ENCODE measurements at regions not wholly inside any gene's neighbourhood (a gene's known extent, or its start where the extent isn't known, plus 50 kb on each side); places are given as distances from the start of the nearest gene placed in this dataset.

- DNase-seq, result no peak
- H3K27ac Mint-ChIP-seq, result no peak overlapping the region
- Histone ChIP-seq H2BK15ac (ENCODE audit: low read depth, low read length) (no peak overlapping the region), H4K91ac (ENCODE audit: insufficient read length, low read depth, low read length) (no peak overlapping the region), H3K23ac (ENCODE audit: insufficient read length, low read depth, low read length) (no peak overlapping the region), H3K27me3 (ENCODE audit: insufficient read depth, low read length) (no peaks in the 10 kb centered on the region), H4K20me1 (ENCODE audit: control insufficient read depth, insufficient read depth, insufficient read length) (no peaks in the 10 kb centered on the region), H3K79me1 (ENCODE audit: insufficient read depth, low read depth, low read length, poor library complexity, severe bottlenecking) (no peaks in the 10 kb centered on the region), H2AFZ (ENCODE audit: low read length) (peak overlapping the region; percentile 59), H3K9me3 (ENCODE audit: control insufficient read depth, low read depth, low read length) (no peaks in the 10 kb centered on the region), H2BK120ac (ENCODE audit: low read depth, low read length, poor library complexity, severe bottlenecking) (peak overlapping the region; percentile 57), H4K5ac (ENCODE audit: insufficient read length, low read depth, low read length) (no peak overlapping the region), H3K27ac (ENCODE audit: insufficient read length, low read depth, low read length) (no peak overlapping the region), H3K14ac (ENCODE audit: insufficient read depth, low read length) (no peak overlapping the region), H3T11ph (ENCODE audit: low read length) (no peak overlapping the region), H3K4me1 (ENCODE audit: insufficient read depth, low read length) (no peaks in the 10 kb centered on the region; the same call in 1 of the 2 replicates), H2BK12ac (ENCODE audit: insufficient read length, low read depth, low read length) (no peak overlapping the region), H3K4ac (ENCODE audit: low read depth, low read length) (no peak overlapping the region), H3K4me2 (ENCODE audit: insufficient read depth, insufficient read length, low read length) (no peak overlapping the region), H3K56ac (ENCODE audit: insufficient read length, low read depth, low read length) (no peak overlapping the region), H2AK5ac (ENCODE audit: insufficient read length, low read length) (no peak overlapping the region), H2BK5ac (ENCODE audit: insufficient read length, low read length) (no peak overlapping the region), H3K18ac (ENCODE audit: insufficient read length, low read depth, low read length) (no peak overlapping the region), H4K8ac (replicated peaks; ENCODE audit: insufficient read length, low read depth, low read length) (no peak overlapping the region), H3K23me2 (ENCODE audit: insufficient read length, low read depth, low read length, poor library complexity, severe bottlenecking) (no peaks in the 10 kb centered on the region), H2BK20ac (ENCODE audit: low read depth, low read length, poor library complexity, severe bottlenecking) (no peak overlapping the region), H3K79me2 (ENCODE audit: insufficient read depth, low read length) (no peaks in the 10 kb centered on the region), H3K9ac (ENCODE audit: extremely low read depth, insufficient read length, low read length) (no peak overlapping the region)
- WGBS (ENCODE audit: extremely low coverage, insufficient read length, low lambda C conversion rate), result no CpG with 5 or more reads among the region's 5 CpGs
- no peak for TF ChIP-seq CTCF (conservative IDR thresholded peaks at IDR 0.05)
- H3K4me3 Mint-ChIP-seq, result no peak overlapping the region
- no peaks in the 10 kb centered on the region for H3K27me3 Mint-ChIP-seq (ENCODE audit: low read depth)
- H3K4me1 Mint-ChIP-seq, result peaks cover 18 to 19% of the 10 kb centered on the region in 2 experiments
- no peaks in the 10 kb centered on the region for H3K9me3 Mint-ChIP-seq
- no peaks in the 10 kb centered on the region for H3K36me3 Mint-ChIP-seq (ENCODE audit: insufficient read depth in 1 of 3, low read depth in 3 of 3)
Observed at GRCh38 chr15:29994284-29994683, 88.5 kb upstream of the GOLGA8J start.
